OCI-LY7 (cell line): ENCODE measurements at regions not wholly inside any gene's neighbourhood (a gene's known extent, or its start where the extent isn't known, plus 50 kb on each side); places are given as distances from the start of the nearest gene placed in this dataset.

ENCODE experiments used
- BruUV-seq: library from RNA; stranded (reverse); fragments of 400-500 nt; replicated peaks from 2 replicates; lab custom pipeline; 2021; lab: Mats Ljungman, UMichigan
- CTCF ChIA-PET: fragments of 300-600 bp; sonication (Branson Sonifier 250); formaldehyde crosslinking; loops from one replicate; lab custom pipeline; 2022; ENCODE audit warnings: antibody characterized with exemption; ENCODE audit not compliant: unreplicated experiment; lab: Charles Lee
- POLR2A ChIA-PET: fragments of 300-600 bp; sonication (Branson Sonifier 250); formaldehyde crosslinking; loops from one replicate; lab custom pipeline; 2022; ENCODE audit warnings: antibody characterized with exemption; lab: Charles Lee
- DNase-seq: peaks from one replicate; pipeline ENCODE4 v3.0.0-alpha.2; 2015; ENCODE audit warnings: low spot score
- H2AFZ ChIP-seq: fragments of 200-600 bp; sonication (generic), shearing (Covaris generic); 2 replicates; pipeline ENCODE4 v1.6.1; 2014; ENCODE audit warnings: mild to moderate bottlenecking, antibody characterized with exemption, low read length, moderate library complexity
- H3K27ac ChIP-seq: fragments of 200-600 bp; sonication (generic); 2 replicates; pipeline ENCODE4 v1.5.1; 2014; ENCODE audit warnings: mixed run types, low read depth, mild to moderate bottlenecking, moderate library complexity, low read length, inconsistent platforms; ENCODE audit not compliant: poor library complexity, severe bottlenecking
- H3K36me3 ChIP-seq: fragments of 200-600 bp; sonication (generic); 2 replicates; pipeline ENCODE4 v1.6.1; 2014; ENCODE audit warnings: mild to moderate bottlenecking, antibody characterized with exemption, low read length, moderate library complexity, mixed read lengths; ENCODE audit not compliant: insufficient read depth
- H3K4me1 ChIP-seq: fragments of 200-600 bp; sonication (generic); 2 replicates; pipeline ENCODE4 v1.5.1; 2014; ENCODE audit warnings: mild to moderate bottlenecking, low read length; ENCODE audit not compliant: insufficient read depth, poor library complexity, severe bottlenecking
- H3K4me2 ChIP-seq: fragments of 200-600 bp; sonication (generic); 2 replicates; pipeline ENCODE4 v1.6.1; 2014; ENCODE audit warnings: mild to moderate bottlenecking, low read length
- H3K4me3 ChIP-seq: fragments of 200-600 bp; sonication (generic); 2 replicates; pipeline ENCODE4 v1.5.1; 2014; ENCODE audit warnings: mild to moderate bottlenecking, low read depth, low read length; ENCODE audit not compliant: poor library complexity, severe bottlenecking
- H3K79me2 ChIP-seq: fragments of 200-600 bp; sonication (generic); 2 replicates; pipeline ENCODE4 v1.6.1; 2016; ENCODE audit warnings: low read depth, mild to moderate bottlenecking, low read length, moderate library complexity, mixed read lengths; ENCODE audit not compliant: insufficient read depth
- H3K9me2 ChIP-seq: fragments of 200-600 bp; sonication (generic); 2 replicates; pipeline ENCODE4 v1.6.1; 2016; ENCODE audit warnings: mild to moderate bottlenecking, low read length, mixed read lengths; ENCODE audit not compliant: insufficient read depth
- H3K9me3 ChIP-seq: fragments of 200-600 bp; sonication (generic); 2 replicates; pipeline ENCODE4 v1.6.1; 2014; ENCODE audit warnings: mild to moderate bottlenecking, mixed run types, low read length, mixed read lengths
- H4K20me1 ChIP-seq: fragments of 200-600 bp; sonication (generic); 2 replicates; pipeline ENCODE4 v1.6.1; 2014; ENCODE audit warnings: mild to moderate bottlenecking, antibody characterized with exemption, low read length, moderate library complexity, mixed read lengths; ENCODE audit not compliant: insufficient read depth
- EZH2phosphoT487 ChIP-seq: fragments of 200-600 bp; sonication (generic); IDR thresholded peaks from 2 replicates; pipeline ENCODE4 v1.6.1; 2018; ENCODE audit warnings: low read depth, borderline replicate concordance, mild to moderate bottlenecking, mixed run types, antibody characterized with exemption, low read length, moderate library complexity, mixed read lengths
- intact Hi-C: fragments of 100-400 bp; cut with micrococcal nuclease; formaldehyde crosslinking; loops from one replicate; pipeline ENCODE4 v1.10.0; 2022; ENCODE audit not compliant: unreplicated experiment
- TF ChIP-seq, protein P1 (sequence below): fragments of 200-600 bp; sonication (generic); conservative IDR thresholded peaks from 2 replicates; pipeline ENCODE4 v1.5.1; 2014; ENCODE audit warnings: mild to moderate bottlenecking, antibody characterized with exemption, low read length, moderate library complexity, mixed read lengths

DNA sequence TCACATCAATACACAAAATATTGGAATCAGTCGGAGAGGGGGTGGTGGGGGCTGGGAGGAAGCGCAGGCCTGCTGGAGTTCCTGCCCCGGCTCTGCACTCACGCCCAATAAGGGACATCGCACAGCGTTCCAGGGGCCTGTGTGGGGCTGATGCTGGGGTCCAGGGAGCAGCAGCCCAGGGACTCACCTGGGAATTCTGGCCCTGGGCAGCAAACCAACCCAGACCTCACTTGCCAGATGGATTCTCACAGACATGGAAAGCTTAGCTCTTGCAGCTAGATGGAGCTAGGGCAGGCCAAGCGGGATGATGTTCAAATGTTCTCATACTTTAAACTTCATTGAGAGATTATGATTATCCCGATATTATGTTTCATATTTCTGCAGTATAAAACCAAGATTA, 266.6 kb upstream of the TANK start:
- Histone ChIP-seq H3K4me3 (no peak overlapping the region), H3K27ac (no peak overlapping the region), H2AFZ (no peak overlapping the region), H3K9me3 (no peaks in the 10 kb centered on the region), H4K20me1 (no peaks in the 10 kb centered on the region), H3K9me2 (no peaks in the 10 kb centered on the region), H3K36me3 (no peaks in the 10 kb centered on the region), H3K4me2 (no peak overlapping the region), H3K79me2 (no peaks in the 10 kb centered on the region), H3K4me1 (no peaks in the 10 kb centered on the region)
- TF ChIP-seq, protein P1, sequence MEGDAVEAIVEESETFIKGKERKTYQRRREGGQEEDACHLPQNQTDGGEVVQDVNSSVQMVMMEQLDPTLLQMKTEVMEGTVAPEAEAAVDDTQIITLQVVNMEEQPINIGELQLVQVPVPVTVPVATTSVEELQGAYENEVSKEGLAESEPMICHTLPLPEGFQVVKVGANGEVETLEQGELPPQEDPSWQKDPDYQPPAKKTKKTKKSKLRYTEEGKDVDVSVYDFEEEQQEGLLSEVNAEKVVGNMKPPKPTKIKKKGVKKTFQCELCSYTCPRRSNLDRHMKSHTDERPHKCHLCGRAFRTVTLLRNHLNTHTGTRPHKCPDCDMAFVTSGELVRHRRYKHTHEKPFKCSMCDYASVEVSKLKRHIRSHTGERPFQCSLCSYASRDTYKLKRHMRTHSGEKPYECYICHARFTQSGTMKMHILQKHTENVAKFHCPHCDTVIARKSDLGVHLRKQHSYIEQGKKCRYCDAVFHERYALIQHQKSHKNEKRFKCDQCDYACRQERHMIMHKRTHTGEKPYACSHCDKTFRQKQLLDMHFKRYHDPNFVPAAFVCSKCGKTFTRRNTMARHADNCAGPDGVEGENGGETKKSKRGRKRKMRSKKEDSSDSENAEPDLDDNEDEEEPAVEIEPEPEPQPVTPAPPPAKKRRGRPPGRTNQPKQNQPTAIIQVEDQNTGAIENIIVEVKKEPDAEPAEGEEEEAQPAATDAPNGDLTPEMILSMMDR, result no peak
- no peak for TF ChIP-seq EZH2phosphoT487
- DNase-seq, result no peak
- intact Hi-C loops, result no loop called here
- ChIA-PET POLR2A (interaction anchor here (1.2 kb wide), 1 partner anchor 30 kb away, joined by 4 read pairs; no protein-coding TSS in a partner anchor), CTCF (no interaction called here)
- BruUV-seq, result no TSS peak

DNA sequence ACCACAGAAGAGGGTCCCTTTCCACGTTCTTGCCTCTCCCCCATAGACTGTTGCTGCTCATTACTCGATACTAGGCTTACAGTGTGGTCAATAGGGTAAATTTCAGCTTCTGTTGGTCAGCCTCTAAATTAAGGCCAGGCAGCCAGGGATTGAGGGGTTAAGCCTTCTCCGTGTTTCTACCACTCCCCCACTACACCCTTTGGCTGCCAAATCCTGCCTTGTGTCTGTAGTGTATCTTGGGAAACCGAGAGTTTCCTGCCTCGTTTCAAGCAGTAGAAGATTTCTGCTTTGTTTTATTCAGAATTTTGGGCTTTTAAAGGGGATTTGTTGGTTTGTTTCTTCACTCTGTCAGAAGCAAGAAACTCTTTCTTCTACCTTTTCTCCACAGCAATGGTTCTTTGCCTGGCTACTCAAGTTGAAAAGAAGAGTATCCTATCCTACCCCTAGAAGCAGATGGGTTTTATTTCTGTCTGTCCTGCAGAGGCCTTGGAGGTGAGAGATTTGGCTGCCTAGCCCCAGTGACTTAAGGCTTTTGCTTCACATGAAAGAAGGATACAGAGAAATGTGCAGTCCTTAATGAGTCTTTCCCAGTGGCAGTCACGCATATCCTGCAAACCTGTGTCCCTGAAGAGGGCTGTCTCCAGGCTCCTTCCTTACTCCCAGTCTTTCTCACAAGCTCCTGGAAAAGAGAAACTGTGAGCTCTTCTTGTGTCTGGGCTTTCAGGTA, 261.5 kb upstream of the TANK start:
- H4K20me1 ChIP-seq, result no peaks in the 10 kb centered on the region
- no peak overlapping the region for H3K4me3 ChIP-seq
- TF ChIP-seq, protein P1, result no peak
- no peak for TF ChIP-seq EZH2phosphoT487
- H3K9me2 ChIP-seq, result no peaks in the 10 kb centered on the region
- no peaks in the 10 kb centered on the region for H3K79me2 ChIP-seq
- no peaks in the 10 kb centered on the region for H3K4me1 ChIP-seq
- no peaks in the 10 kb centered on the region for H3K9me3 ChIP-seq
- CTCF ChIA-PET, result no interaction called here
- H2AFZ ChIP-seq, result no peak overlapping the region
- POLR2A ChIA-PET, result no interaction called here
- no peaks in the 10 kb centered on the region for H3K36me3 ChIP-seq
- BruUV-seq, result no TSS peak
- no peak for DNase-seq
- H3K27ac ChIP-seq, result no peak overlapping the region
- H3K4me2 ChIP-seq, result no peak overlapping the region
- intact Hi-C loops, result no loop called here

DNA sequence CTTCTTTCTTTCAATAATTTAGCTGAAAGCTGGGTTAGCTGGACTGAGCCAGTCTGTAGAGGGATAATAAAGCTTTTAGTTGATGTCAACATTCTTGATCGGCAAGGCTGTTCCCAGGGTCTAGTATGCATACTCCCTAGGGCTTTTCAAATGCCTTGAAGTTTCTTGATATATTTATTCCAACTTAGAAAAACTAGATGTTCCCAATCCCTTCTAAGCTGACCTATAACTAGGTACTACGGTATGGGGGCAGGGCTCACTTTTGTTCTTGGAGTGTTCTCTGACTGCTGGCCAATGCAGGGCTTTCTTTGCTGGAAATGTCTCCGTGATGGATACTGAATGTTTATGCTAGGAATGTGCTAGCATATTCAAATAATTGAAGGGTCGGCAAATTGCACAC, 258.6 kb upstream of the TANK start:
- ChIA-PET CTCF (no interaction called here), POLR2A (no interaction called here)
- H3K27ac ChIP-seq, result no peak overlapping the region
- no peaks in the 10 kb centered on the region for H3K79me2 ChIP-seq
- intact Hi-C loops, result no loop called here
- H4K20me1 ChIP-seq, result no peaks in the 10 kb centered on the region
- no peak overlapping the region for H3K4me3 ChIP-seq
- no peaks in the 10 kb centered on the region for H3K4me1 ChIP-seq
- H3K9me2 ChIP-seq, result no peaks in the 10 kb centered on the region
- TF ChIP-seq EZH2phosphoT487, result no peak
- TF ChIP-seq, protein P1, result no peak
- H3K4me2 ChIP-seq, result no peak overlapping the region
- no peaks in the 10 kb centered on the region for H3K9me3 ChIP-seq
- DNase-seq, result no peak
- BruUV-seq, result no TSS peak
- no peaks in the 10 kb centered on the region for H3K36me3 ChIP-seq
- H2AFZ ChIP-seq, result no peak overlapping the region
